Fibroblast of skin of back (primary cell): ENCODE measurements at regions not wholly inside any gene's neighbourhood (a gene's known extent, or its start where the extent isn't known, plus 50 kb on each side); places are given as distances from the start of the nearest gene placed in this dataset.

Source experiments
- DNase-seq: peaks from one replicate; pipeline ENCODE4 v3.0.0-alpha.2; 2013

- no peak for DNase-seq
Measured at GRCh38 chr4:38343608-38344007, 320.4 kb upstream of the KLF3 start.

DNA sequence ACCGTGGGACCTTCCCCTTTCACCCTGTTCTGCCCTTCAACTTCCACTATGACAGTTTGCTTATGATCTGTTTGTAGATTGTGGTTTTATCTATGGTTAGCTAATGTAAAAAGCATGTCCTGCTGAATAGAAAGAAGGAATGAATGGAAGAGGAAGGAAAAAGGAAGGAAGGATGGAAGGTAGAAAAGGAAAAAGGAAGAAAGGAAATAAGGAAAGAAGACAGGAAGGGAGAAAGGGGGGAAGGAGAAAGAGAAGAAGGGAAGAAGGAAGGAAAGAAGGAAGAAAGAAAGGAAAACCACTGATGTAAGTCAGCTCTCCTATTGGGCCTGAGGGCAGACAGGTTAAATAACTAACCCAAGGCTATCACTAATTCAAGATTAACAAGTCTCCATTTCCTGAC is 319.1 kb upstream of the KLF3 start:
- no peak for DNase-seq

DNA sequence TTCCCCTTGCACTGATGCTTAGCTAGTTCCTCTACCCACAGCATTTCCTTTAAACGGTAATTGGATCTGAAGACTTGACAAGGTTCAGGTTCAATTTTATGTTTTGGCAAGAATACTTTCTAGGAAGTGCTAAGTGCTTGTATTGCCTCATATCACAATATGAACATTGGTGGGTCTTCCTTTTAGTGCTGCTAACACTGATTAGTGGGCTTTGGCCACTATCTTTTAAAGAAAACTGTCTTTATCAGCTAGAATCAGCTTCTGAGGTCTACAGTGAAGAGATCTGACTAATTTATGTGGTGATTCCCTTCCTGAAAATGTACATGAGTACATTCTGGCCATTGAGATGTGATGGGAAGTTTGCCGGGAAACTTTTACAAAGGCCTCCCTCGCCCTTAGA is 316.7 kb upstream of the KLF3 start:
- no peak for DNase-seq

DNA sequence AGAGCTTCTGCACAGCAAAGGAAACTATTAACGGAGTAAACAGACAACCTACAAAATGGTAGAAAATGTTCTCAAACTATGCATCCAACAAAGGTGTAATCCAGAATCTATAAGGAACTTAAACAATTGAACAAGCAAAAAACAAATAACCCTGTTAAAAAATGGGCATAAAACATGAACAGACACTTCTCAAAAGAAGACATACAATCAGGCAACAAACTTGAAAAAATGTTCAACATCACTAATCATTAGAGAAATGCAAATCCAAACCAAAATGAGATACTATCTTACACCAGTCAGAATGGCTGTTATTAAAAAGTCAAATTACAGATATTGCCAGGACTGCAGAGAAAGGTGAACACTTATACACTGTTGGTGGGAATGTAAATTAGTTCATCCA is 309.6 kb upstream of the KLF3 start:
- DNase-seq: no peak

GRCh38 chr4:38354872-38355271 is 309.1 kb upstream of the KLF3 start:
- DNase-seq: no peak

- peak; percentile 27 for DNase-seq
Measured at GRCh38 chr4:38356686-38357085, 307.3 kb upstream of the KLF3 start.

- no peak for DNase-seq
Measured at GRCh38 chr4:38357546-38357945, 306.5 kb upstream of the KLF3 start.

DNA sequence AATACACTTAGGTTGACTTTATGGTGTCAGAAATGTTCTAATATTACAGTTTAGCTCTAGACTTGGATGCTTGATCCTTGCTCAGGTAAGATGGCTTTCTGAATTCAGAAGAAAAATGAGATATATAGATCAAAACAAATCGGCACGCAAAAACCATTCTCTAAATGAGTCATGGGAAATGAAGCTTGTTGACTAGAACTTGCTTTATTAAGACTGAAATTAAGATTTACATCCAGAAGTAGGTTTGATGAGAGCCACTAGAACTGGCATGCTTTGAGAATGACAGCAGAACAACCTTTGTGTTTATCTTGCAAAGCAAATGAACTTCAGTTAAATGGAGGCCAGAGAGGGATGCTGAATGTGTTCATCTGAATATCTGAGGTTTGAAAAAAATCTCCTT is 304.9 kb upstream of the KLF3 start:
- no peak for DNase-seq

DNA sequence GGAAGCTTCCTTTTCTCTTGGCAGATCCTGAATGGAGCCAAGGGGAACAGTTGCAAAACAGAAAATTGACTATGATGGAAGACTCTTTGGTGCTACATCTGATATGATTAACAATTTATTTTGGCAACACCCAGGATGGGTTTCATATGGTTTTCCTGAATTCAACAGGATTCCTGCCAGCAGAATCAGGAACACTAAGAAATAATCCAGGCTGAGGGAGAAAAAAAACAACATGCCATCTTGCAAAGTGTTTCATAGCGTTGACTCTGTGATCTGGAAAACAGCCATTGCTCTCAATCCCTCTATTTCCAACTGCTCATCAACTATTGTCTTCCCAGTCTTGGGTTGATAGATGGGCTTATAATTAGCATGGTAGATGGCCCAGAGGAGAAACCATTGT is 303.8 kb upstream of the KLF3 start:
- no peak for DNase-seq

GRCh38 chr4:38364383-38364963 is 299.5 kb upstream of the KLF3 start:
- no peak for DNase-seq

GRCh38 chr4:38365261-38365660 is 298.7 kb upstream of the KLF3 start:
- DNase-seq: no peak

DNA sequence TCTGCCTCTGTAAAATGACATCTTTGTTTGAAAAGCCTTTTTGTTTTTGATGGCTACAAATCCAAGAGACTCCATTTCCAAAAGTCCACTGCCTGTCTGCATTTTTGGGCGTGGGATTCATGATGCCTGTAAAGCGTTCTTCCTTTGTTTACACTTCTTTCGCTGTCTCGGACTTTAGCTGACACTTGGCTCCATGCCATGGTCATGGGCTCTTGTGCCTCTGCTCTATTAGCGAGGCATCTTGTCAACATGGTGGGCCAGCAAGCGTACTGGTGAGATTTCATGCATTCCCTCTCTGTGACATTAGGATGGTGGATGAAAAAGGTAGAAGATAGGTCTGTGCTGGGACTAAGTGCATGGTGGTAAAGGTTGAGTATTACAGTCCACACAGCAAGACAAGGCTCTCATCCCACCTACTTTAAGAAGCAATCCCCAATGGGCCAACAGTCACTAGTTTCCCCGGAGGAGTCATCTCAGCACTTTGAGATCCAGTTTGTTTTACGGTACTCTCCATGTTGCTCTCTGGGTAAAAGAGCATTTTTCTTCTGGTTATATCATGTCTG is 298.2 kb upstream of the KLF3 start:
- no peak for DNase-seq

- peak; percentile 61 for DNase-seq
Measured at GRCh38 chr4:38366456-38366855, 297.5 kb upstream of the KLF3 start.

DNA sequence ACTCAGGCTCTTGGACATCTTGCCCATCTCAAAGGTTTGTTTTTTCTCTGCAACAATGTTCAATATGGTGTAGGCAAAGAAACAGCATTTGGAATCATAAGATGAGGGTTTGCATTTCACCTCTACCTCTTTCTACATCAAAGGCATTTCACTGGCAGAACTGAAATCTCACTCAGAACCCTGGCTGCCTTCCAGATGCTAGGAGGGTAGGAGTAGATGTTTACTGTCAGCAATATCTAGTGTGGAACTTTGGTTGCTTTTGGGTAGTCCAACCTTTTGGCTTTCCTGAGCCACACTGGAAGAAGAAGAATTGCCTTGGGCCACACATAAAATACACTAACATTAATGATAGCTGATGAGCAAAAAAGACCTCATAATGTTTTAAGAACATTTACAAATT is 297.0 kb upstream of the KLF3 start:
- no peak for DNase-seq

DNA sequence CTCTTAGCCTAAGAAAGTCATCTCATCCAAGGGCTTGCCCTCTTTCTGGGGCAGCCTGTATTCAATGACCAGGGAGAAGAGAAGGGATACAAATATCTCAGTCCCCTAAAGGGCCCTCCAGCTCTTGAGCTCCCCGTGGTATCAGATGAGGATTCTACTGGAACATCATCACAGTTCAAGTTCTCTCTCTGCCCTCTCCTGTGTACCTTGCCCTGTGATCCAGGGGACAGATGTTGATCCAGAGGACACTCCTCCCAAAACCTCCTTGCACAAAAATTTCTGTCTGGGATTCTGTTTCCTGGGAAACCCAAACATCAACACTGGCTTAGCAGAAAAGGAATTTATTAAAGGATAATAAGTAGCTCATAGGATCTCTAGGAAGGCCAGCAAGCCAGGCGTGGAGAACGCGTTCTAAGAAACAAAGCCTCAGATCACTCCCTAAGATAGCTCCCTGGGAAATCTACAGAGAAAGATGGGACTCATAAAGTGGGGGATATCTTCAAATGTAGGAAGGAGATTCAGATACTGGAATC is 296.3 kb upstream of the KLF3 start:
- DNase-seq: peak; percentile 53

DNA sequence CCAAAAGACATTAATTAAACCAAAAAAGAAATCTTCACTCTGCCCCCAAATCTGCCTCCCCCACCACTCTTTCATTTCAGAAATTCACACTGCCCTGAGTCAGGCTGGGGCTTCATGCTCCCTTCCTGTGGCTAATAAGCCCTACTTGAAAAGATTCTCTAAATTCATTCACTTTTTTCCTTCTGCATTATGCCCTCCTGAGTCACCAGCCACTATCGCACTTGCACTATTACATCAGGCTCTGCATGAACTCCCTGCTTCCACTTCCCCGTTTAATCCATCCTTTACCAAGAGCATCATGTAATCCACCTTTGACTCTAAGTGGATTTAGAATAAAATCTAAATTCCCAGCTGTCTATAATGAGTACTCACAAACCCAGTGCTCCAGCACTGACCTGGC is 295.4 kb upstream of the KLF3 start:
- DNase-seq: peak; percentile 88

- peak; percentile 87 for DNase-seq
Measured at GRCh38 chr4:38371391-38371851, 292.6 kb upstream of the KLF3 start.

- peak; percentile 50 for DNase-seq
Measured at GRCh38 chr4:38373375-38373774, 290.6 kb upstream of the KLF3 start.

DNA sequence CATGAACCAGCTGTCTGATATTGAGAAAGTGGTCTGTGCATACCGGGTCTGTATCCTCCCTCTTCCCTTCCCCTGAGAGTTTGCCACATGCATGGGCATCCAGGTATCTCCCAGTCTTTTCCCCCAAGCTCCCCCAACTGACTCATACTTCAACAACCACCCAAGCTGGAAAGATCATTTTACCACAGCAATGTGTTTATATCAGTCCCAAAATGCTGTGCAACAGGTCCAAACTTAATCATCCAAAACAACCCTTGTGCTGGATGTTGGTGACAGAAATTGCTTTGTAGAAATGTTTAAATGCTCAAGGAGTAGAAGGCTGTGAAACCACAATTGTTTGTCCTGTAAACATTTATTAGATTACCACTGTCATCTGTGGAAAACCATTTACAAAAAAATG is 286.8 kb upstream of the KLF3 start:
- no peak for DNase-seq

DNA sequence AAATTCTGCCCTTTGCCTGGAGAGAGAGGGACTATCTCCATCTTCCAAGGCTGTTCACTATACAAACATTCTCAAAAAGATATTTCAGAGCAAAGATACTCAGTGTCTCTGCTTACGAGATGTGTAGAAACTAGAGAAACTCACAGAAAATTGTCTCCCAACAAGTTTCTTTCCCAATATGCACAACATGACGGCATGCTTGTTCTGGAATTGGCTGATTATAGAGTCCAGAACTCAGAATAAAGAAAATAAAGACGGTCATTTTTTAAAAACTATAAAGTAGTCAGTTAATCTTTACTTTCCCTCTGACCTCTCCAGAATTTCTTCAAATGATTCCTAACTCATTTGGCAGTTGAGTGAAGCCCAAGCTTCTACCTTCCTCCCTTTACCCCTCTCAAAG is 285.5 kb upstream of the KLF3 start:
- DNase-seq: no peak

- DNase-seq: no peak
Measured at GRCh38 chr4:38381788-38382187, 282.2 kb upstream of the KLF3 start.

GRCh38 chr4:38382520-38382919 is 281.5 kb upstream of the KLF3 start:
- DNase-seq: no peak

GRCh38 chr4:38383646-38384121 is 280.3 kb upstream of the KLF3 start:
- DNase-seq: no peak
